HG02840 (cell line): ENCODE measurements at regions not wholly inside any gene's neighbourhood (a gene's known extent, or its start where the extent isn't known, plus 50 kb on each side); places are given as distances from the start of the nearest gene placed in this dataset.

Source experiments
- ATAC-seq: cut with Tn5 transposase; IDR thresholded peaks from one replicate; pipeline ENCODE4 v1.9.1; 2021; ENCODE audit warnings: mild to moderate bottlenecking, moderate library complexity, moderate number of reproducible peaks; ENCODE audit not compliant: unreplicated experiment, low FRiP score

DNA sequence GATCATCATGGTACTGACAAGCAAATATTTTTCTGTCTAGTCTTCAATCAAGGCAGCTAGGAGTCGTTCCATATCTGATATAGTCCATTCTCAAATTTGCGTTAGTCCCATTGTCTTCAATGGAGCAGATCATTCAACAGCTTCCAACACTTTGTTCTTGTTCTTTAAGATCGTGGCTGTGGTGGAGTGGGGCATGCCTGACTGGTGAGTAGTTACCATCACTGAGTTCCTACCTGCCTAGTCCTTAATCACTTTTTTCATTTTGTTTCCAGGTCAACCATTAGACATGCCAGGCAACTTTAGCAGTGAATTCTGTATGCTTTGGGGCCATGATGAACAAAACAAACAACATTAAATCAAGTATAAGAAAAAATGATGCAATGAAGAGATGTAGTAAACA, 693.1 kb upstream of the KIRREL3 start:
- ATAC-seq: no peak

DNA sequence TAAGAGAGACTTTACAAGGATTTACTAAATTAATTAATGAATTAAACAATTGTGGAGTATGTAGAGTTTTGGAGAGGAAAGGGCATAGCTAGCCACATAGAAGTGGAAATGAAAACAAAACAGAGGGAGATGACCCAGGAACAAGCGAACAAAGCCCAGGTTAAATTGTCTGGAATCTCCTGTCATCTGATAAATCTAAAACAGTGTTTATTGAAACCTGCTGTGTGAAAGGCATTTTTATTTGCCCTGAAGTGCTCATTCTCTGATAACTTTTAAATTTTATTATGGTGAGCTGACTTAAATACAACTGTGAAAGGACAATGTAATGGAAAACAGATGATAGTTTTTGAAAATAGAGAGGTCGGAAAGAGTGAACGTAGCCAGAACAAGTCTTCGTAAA, 682.8 kb upstream of the KIRREL3 start:
- no peak for ATAC-seq

DNA sequence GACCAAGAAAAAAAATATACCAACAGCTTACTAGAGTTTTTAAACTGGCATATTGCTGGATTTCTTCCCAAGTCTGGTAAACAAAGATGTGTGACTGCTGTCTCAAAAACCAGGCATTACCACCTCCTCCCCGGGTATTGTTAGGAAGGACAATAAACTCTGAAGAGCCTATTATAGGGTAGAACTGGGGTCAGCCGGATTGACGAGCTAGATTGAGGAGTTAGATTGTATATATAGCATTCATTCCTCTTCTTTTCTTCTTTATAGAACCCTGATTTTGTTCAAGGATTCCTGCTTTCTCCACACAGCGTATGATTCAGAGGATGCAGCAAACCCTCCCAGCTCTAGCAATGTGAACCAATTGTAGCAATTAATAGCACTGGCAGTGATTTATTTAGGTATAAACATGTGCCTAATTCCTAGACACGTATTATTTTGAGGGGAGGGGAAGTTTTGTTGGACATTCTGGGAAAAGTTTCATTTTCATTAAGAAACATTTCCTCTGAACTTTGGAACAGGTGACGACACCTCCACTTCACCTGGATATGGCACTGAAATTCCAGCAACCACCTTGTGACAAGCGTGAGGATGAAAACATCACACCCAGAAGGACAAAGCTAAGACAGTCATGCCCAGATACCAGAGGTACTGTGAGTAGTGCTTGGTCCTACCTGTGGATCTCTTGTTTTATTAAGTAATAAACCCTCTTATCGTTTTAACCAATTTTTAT, 679.4 kb upstream of the KIRREL3 start:
- ATAC-seq: no peak

DNA sequence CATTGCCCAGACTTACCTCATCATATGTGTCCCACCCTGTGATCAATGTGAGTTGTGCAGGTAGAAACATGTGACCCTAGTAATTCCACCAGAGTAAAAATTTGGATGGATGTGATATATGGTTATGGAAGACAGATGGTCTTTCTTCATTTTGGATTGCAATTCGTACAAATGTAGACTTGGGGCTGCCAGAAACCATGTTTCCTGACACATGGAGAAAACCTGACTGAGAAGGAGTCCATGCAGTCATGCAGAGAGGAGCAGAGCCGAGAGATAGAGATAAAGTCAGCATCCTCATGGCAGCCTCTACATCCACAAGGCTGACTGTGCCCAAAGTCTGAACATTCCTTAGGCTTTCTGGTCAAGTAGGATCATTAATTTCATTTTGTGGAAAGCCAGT, 678.1 kb upstream of the KIRREL3 start:
- no peak for ATAC-seq

DNA sequence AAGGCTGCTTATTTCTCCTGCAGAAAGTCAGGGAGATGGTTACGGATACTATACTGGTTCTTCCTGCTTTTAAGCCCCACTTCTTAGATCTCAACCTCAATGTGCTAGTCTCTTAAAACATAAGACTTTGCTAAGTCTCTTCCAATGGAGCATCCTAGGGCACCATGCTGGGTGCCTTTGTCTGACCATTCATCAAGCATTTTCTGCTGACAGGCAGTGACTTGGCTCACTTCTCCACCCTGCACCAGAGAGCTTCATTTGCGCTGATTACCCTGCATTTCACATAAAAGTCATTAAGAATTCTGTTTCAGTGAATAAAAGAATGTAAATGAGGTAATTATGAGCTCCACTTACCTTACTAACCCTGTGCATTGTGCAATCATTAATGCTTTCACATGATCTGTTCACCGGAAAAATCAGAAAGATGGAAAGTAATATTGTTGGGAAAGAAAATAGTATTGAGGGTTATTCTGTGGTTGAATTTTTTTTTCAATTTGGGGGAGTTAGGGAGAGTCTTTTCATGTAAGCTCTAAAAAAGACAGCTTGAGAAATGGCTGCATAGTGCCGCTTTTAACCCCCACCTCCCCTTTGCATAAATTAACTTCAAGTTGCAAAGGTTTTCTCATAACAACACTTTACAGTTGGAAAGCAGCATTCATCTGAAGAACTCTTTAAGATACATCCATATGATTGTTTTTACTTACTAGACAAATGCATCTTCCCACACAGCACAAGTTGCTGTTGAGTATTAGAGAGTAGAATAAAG, 677.3 kb upstream of the KIRREL3 start:
- ATAC-seq: no peak

DNA sequence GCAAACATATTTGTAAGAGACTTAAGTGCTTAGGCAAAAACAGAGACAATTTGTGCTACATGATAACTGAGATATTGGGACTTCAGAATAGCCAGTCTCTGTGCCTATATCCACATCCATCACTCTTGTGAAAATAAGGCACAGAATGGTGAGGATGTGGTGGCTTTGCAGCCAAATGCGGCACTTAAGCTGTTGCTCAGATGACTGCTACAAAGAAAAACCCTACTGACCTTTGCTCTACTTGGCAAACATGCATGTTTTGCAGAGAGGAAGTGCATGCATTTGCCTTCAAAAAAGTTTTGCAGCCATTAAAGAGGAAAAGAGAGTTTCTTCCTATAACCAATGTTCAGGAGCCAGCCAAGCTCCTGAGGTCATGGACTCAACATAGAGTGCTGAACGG, 675.0 kb upstream of the KIRREL3 start:
- ATAC-seq: no peak

DNA sequence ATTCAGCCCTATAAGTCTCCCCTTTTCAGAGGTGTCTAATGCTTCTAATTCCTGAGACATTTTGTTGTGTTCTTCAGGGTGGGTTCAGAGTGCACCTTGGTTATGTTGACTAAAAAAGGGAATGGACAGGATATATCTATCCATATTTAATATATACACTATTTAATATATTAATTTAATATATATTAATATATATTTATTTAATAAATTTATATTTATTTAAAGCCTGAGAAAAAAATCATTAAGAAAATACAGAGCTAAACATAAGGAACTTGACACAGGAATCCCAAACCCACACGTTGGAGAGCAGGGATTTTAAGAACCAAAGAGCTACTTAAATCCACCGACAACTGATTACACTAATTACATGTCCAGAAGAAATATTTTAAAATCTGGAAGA, 674.2 kb upstream of the KIRREL3 start:
- no peak for ATAC-seq

DNA sequence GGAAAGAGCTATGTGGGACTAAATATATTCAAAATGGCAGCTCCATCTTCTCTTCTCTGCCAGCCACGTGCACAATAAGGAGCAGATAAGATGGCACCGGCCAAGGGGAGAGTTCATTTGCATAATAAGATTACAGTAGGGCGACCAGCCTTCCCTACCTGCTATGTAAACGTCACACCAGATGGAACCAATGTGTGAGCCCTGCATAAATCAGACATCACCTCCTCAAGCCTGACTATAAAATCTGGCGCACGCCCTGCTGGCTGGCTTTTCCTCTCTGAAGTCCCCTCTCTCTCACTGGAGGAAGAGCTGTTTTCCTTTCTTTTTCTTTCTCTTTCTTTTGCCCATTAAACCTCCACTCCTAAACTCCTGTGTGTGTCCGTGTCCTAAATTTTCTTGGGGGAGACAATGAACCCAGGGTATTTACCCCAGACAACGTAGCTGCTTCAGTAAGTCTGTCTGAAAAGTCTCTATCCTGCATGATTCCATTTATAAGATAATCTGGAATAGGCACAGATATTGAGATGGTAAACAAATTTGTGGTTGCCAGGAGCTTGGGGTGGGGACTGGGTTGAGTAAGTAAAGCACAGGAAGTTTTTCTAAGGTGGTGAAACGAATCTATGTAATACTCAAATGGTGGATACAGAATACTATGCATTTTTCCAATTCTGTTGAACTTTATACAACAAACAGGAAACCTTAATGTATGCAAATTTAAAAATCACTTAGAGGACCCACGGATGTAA, 670.0 kb upstream of the KIRREL3 start:
- no peak for ATAC-seq

DNA sequence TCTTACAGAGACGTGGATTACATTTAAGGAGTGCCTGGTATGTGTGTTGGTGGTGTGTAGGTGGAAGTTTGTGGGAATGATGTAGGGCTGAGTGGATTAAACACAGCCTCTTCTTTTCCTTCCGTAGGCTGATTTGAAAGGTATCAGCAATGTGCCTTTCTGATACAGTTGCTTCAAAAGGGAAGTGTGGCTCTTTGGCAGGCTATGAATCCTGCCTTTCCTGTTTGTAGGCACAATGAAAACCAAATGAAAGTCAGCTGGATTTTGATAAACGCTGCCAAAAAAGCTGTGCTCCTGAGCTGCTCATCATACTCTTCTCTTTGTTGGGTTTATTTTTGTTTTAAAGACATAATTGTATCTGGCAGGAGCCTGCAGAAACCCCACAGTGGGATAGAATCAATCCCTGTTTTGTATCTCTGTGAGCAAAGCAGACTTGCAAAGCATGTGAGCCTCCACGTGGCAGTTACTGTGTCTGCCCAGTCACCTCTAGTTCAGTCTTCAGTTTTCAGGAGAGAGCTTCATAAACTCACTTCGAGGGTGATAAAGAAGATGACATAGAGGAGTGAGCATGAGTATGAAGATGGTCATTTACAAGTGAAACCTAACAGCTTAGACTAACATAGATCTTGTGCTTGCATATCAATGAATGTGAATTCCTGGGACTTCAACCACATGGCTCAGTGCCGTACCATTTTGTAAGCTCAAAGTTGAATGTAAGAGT, 655.7 kb upstream of the KIRREL3 start:
- no peak for ATAC-seq

DNA sequence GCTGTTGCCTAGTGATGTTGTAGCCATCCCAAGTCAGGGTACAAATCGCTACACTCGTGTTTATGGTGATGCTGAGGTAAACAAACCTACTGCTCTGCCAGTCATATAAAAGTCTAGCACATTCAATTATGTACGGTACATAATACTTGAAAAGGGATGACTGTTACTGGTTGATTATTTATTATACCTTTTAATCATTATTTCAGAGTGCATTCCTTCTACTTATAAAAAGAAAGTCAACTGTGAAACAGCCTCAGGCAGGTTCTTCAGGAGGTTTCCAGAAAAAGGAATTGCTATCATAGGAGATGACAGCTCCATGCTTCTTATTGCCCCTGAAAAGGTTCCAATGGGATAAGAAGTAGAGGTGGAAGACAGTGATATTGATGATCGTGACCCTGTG, 652.5 kb upstream of the KIRREL3 start:
- no peak for ATAC-seq

DNA sequence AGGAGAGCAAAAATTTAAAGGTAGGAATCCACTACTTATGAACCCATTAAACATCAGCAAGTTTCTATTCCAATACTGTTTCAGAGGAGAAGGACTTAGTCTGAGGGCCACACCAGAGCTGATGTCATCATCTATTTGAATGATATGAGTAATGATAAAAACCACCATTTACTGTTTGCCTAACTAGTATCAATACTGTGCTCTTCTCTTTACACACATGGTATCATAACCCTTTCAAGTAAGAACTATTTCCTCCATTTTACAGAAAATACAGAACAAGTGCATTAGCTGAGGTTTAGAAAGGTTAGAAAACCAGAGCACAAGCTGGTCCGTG, 651.3 kb upstream of the KIRREL3 start:
- ATAC-seq: no peak

DNA sequence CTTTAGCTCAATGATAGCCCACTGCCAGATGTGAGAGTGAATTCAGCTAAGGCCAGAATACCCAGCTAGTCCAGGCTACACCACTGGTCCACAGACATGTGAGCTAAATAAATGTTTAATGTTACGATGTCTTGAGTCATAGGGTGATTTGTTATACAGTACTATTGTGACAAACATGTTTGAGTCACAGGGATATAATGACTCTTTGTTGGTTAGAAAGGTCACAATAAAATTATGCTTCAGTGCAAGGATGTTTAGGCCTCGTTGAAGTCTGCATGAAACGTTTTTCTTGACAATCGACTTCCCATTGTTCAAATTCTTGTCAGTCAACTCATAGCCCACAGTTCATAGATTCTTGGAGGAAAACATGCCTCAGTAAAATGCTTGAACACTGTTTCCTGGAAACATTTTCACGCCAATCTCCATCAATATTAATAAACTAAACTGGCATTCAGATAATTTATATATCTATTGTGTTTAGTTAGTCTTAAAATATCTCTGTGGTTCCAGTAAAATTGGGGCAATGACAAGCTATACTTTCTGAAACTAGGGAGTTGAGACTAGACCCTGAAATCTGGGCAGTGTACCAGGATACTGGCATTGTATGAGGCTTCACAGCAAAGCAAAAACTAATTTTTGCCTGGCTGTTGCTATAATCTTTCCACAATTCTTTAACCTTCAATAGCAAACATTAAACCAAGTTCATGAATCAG, 650.8 kb upstream of the KIRREL3 start:
- ATAC-seq: no peak

DNA sequence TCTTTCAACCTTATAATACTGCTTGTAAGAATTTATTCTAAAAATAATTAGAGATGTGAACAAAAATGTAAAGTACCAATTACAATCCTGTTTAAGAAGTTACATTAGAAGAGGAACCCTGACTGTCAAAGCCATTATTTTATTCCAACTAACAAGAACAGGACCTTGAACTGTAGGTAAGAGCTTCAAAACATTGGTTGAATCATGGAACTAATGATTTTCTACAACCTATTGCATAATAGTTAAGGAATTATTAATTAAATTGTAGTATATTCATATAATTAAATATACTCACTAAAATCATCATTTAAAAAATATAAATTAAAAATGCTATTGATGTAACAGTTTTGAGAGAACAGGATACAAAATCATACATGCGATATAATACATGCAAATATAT, 649.4 kb upstream of the KIRREL3 start:
- no peak for ATAC-seq

DNA sequence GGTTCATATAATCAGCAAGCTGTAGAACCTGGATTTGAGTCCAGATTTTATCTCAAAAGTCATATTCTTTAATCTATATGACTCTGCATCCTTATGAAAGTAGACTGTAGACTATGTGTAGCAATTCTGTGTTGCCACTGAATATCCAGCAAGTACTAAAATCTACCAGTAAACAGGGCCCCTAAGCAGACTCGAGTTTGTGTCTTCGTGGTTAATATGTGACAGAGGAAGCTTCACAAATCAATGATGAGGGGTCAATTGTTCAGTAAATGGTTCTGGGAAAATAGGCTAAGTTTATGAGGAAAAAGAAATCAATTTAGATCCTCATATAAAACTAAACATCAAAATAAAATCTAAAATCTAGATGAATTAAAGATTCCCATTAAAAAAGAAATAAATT, 648.5 kb upstream of the KIRREL3 start:
- ATAC-seq: no peak

DNA sequence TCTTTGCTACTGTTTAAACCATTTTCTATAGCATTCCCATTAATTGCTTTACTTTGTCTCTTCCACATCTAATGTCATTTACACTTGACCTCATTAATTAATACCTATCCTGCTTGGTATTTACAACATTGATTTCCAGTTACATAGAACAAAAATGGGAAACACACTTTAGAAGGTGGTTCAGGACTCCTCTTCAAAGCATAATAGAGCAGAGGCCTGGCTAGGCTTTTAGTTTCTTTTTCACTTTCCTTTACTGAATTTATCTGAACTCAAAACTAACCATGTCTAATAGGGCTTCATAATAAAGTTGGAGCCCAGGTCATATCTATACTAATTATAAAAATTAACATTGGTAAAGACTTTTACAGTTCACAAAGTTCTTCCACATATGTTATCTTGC, 648.0 kb upstream of the KIRREL3 start:
- ATAC-seq: no peak

DNA sequence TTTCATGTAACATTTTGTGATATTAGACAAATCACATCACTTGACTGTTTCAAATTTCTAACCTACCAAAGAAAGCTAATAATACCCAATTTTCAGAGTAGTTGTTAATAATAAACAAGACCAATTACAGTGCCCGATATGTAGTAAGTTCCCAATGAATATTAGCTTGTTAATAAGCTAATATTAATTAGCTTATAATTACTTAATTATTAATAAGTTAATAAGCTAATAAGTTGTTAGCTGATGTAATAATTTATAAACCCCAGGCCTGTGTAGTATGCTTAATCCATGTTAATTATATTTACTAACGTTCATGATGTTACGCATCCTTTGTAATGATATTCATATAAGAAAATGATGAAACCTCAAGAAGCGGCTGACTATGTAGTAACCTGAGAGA, 643.8 kb upstream of the KIRREL3 start:
- no peak for ATAC-seq

DNA sequence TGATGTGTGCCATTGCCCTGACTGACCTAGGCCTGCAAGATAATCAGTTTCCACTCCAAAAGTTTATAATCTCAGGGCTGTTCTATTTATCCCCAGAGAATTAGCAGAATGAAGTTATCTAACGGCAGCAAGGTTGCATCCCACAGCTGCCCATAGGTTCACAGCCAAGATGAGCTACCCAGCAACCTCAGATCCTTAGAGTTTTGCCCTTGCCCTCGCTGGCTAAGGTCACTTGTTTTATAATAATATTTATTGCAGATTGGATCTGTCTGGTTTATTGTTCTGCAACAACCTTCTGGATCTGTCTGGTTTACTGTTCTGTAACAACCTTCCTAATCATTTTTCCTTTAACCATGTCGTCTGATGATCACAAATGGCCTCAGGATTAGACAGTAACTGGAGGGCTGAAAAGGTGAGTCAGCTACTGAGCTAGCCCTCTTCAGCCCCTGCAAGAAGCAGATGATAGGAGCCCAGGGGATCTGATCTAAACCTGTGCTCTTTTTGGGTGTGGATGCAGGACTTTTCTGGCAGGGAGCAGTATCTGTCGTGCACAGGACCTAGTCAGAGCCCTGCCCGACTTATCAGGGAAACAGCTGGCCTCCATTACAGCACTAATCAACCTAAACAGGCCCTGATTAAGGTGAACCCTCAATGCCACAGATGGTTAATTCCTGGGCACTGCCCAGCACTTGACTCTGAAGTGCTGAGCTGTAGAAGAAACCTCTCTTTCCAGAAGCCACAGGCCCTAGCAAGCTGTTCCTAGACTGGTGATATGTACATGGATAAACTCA, 642.9 kb upstream of the KIRREL3 start:
- ATAC-seq: no peak

DNA sequence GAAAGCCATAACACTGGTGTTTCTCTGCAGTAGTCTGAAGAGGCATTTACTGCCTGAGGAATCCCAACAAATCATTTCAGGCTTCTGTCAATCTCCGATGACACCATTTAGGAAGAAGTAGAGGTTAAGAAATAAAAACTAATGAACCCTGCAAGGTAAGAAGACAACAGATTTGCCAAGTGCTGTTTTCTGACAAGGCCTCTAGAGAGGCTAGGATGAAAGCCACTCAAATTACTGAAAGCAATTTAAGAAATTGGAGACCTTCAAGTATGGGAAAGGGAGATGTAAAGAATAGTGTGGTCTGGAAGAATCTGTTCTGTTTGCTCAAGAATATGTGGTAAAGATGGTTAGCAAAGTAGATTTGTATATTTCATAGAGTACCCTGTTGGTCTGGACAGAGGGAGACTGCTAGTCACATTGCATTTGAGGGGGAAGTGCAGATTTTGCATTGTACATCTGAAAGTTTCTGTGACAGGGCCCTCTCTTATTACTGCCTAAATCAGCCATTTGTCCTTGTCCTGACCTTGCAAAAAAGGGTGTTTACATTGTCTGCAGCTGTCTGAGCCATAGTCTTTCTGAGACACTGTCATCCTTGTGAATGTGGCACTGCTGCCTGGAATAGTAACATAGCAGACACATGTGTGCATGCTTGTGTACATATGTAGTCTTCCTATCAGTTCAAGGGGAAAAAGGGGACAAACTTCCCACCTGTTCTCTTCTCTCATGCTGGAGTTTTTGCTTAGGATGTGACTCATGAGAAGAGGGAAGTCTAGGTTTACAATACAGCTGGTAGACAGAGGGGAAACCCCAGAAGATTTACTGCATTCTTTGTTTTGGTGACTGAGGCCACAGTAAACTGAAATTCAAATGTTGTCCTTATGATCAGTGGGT, 640.2 kb upstream of the KIRREL3 start:
- ATAC-seq: no peak

DNA sequence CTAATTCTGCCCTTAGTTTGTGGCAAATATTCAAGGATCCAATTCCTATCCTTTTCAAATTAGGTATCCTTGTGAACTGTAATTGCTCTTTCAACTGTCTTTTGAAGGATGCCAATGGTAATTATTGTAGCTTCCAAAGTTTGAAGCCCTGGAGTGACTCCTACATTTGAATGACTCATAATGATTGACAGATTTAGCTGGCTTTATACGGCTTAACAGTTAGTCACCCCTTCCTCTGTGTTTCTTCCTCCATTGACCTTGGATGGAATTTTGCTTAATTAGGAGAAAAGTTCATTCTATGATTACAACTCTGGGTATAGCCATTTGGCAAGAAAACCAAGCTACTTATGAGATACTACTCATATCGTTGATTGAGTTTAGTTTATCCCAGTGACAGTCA, 639.3 kb upstream of the KIRREL3 start:
- no peak for ATAC-seq
